Stimulated activated memory B cell treated with anti-CD40 and anti-IgM and Interleukin-4, amounts not matched to agents 10 μg/mL and 1 μg/mL and 100 μg/mL, for 72 hours (primary cell): ENCODE measurements at regions not wholly inside any gene's neighbourhood (a gene's known extent, or its start where the extent isn't known, plus 50 kb on each side); places are given as distances from the start of the nearest gene placed in this dataset.

Experiments
- ATAC-seq: fragments of 150-1000 bp; cut with Tn5 transposase; 2 replicates; pipeline ENCODE4 v1.10.0; 2021
- H3K27ac Mint-ChIP-seq: one replicate; pipeline ENCODE4 v1.8.0; 2022; ENCODE audit warnings: mild to moderate bottlenecking, mixed read lengths
- H3K27me3 Mint-ChIP-seq: one replicate; pipeline ENCODE4 v1.8.0; 2022; ENCODE audit warnings: mixed read lengths
- H3K36me3 Mint-ChIP-seq: one replicate; pipeline ENCODE4 v1.8.0; 2022; ENCODE audit warnings: mixed read lengths
- H3K4me1 Mint-ChIP-seq: one replicate; pipeline ENCODE4 v1.8.0; 2022; ENCODE audit warnings: mixed read lengths
- H3K4me3 Mint-ChIP-seq: one replicate; pipeline ENCODE4 v1.8.0; 2022; ENCODE audit warnings: mild to moderate bottlenecking, moderate library complexity, mixed read lengths
- H3K9me3 Mint-ChIP-seq: one replicate; pipeline ENCODE4 v1.8.0; 2022; ENCODE audit warnings: mixed read lengths

- ATAC-seq = no peak
- H3K4me3 Mint-ChIP-seq = no peak overlapping the region
- H3K36me3 Mint-ChIP-seq = no peaks in the 10 kb centered on the region
- H3K27ac Mint-ChIP-seq = no peak overlapping the region
- peaks cover 7% of the 10 kb centered on the region for H3K27me3 Mint-ChIP-seq
- no peaks in the 10 kb centered on the region for H3K4me1 Mint-ChIP-seq
- no peaks in the 10 kb centered on the region for H3K9me3 Mint-ChIP-seq
Observed at GRCh38 chr18:43866696-43867095, 589.4 kb upstream of the SYT4 start.

DNA sequence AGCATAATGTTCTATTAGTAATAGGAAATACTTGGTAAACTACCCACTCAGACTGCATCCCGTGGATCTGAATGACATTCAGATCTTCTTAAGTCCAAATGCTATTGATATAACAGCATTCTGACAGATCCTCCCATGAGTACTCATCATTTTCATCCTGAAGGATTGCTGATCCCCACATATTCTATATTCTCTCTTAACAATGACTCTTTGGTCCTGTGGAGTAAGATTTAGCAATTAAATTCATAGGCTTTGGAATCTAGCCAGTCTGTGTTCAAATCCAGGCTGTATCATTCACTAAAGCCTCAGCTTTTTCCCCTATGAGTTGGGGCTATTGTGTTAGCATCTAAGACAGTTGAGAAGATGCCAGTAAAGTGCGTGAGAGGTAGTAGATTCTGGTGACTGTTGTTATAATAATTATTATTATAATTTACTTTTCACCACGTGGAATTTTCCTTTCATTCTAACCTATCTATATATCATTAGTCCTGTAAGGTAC, 591.3 kb upstream of the SYT4 start:
- Mint-ChIP-seq H3K27ac (no peak overlapping the region), H3K9me3 (no peaks in the 10 kb centered on the region), H3K4me1 (no peaks in the 10 kb centered on the region), H3K4me3 (no peak overlapping the region), H3K27me3 (peaks cover 6% of the 10 kb centered on the region), H3K36me3 (no peaks in the 10 kb centered on the region)
- no peak for ATAC-seq

GRCh38 chr18:43869451-43870008, 592.2 kb upstream of the SYT4 start:
- no peak for ATAC-seq
- H3K27me3 Mint-ChIP-seq = no peaks in the 10 kb centered on the region
- H3K9me3 Mint-ChIP-seq = no peaks in the 10 kb centered on the region
- no peaks in the 10 kb centered on the region for H3K36me3 Mint-ChIP-seq
- H3K4me3 Mint-ChIP-seq = no peak overlapping the region
- H3K4me1 Mint-ChIP-seq = no peaks in the 10 kb centered on the region
- no peak overlapping the region for H3K27ac Mint-ChIP-seq

- no peaks in the 10 kb centered on the region for H3K27me3 Mint-ChIP-seq
- H3K27ac Mint-ChIP-seq = no peak overlapping the region
- H3K4me3 Mint-ChIP-seq = no peak overlapping the region
- no peak for ATAC-seq
- no peaks in the 10 kb centered on the region for H3K4me1 Mint-ChIP-seq
- H3K36me3 Mint-ChIP-seq = no peaks in the 10 kb centered on the region
- H3K9me3 Mint-ChIP-seq = no peaks in the 10 kb centered on the region
Observed at GRCh38 chr18:43870626-43871025, 593.3 kb upstream of the SYT4 start.

DNA sequence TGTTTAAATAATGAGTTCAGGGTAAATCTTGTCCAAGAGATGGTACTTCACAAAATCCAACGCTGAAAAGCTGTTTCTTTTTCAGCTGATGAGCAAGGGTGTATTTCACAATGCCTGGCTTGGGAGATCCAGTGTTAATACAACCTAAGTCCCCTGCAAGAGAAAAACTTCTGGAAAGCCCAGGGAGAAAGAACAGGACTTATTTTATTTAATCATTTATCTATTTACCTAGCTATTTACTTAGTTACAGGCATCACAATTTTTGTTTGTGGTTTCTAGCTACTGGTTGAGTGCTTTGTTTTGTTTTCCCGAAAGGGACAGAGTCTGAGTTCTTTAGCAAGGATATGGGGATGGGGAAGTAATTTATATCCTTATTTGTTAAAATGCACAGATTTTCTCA, 598.2 kb upstream of the SYT4 start:
- Mint-ChIP-seq H3K4me1 (no peaks in the 10 kb centered on the region), H3K4me3 (no peak overlapping the region), H3K36me3 (no peaks in the 10 kb centered on the region), H3K27ac (no peak overlapping the region), H3K27me3 (no peaks in the 10 kb centered on the region), H3K9me3 (no peaks in the 10 kb centered on the region)
- ATAC-seq = no peak

- Mint-ChIP-seq H3K27ac (no peak overlapping the region), H3K27me3 (no peaks in the 10 kb centered on the region), H3K36me3 (no peaks in the 10 kb centered on the region), H3K9me3 (no peaks in the 10 kb centered on the region), H3K4me1 (no peaks in the 10 kb centered on the region), H3K4me3 (no peak overlapping the region)
- no peak for ATAC-seq
Observed at GRCh38 chr18:43876286-43876685, 599.0 kb upstream of the SYT4 start.

- Mint-ChIP-seq H3K4me3 (no peak overlapping the region), H3K4me1 (no peaks in the 10 kb centered on the region), H3K36me3 (no peaks in the 10 kb centered on the region), H3K9me3 (no peaks in the 10 kb centered on the region), H3K27me3 (no peaks in the 10 kb centered on the region), H3K27ac (no peak overlapping the region)
- no peak for ATAC-seq
Observed at GRCh38 chr18:43876748-43877147, 599.5 kb upstream of the SYT4 start.

- Mint-ChIP-seq H3K4me3 (no peak overlapping the region), H3K9me3 (no peaks in the 10 kb centered on the region), H3K4me1 (no peaks in the 10 kb centered on the region), H3K27ac (no peak overlapping the region), H3K27me3 (no peaks in the 10 kb centered on the region), H3K36me3 (no peaks in the 10 kb centered on the region)
- no peak for ATAC-seq
Observed at GRCh38 chr18:43877616-43878321, 600.5 kb upstream of the SYT4 start.

DNA sequence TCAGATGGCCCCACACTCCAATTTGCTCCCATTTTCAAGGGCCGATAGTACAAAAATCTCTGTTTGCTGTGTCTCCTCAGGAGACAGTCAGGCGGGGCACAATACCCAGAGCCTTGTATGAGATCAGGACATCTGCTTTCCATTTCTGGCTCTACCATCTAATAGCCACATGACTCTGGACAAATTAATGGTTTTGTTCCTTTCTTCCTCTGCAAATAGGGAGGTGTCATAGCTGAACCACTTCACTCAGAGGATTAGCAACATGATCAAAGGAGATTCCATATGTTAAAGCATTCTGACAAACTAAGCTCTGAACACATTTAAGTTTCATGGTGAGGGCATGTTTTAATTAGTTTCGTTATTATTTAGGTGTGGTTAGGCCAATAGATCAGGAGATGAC, 602.1 kb upstream of the SYT4 start:
- H3K27me3 Mint-ChIP-seq = no peaks in the 10 kb centered on the region
- no peak overlapping the region for H3K4me3 Mint-ChIP-seq
- no peaks in the 10 kb centered on the region for H3K36me3 Mint-ChIP-seq
- H3K4me1 Mint-ChIP-seq = no peaks in the 10 kb centered on the region
- no peaks in the 10 kb centered on the region for H3K9me3 Mint-ChIP-seq
- H3K27ac Mint-ChIP-seq = no peak overlapping the region
- no peak for ATAC-seq

GRCh38 chr18:43882358-43883055, 605.2 kb upstream of the SYT4 start:
- Mint-ChIP-seq H3K9me3 (no peaks in the 10 kb centered on the region), H3K4me1 (no peaks in the 10 kb centered on the region), H3K27ac (no peak overlapping the region), H3K36me3 (no peaks in the 10 kb centered on the region), H3K4me3 (no peak overlapping the region), H3K27me3 (no peaks in the 10 kb centered on the region)
- peak; percentile 26 for ATAC-seq

DNA sequence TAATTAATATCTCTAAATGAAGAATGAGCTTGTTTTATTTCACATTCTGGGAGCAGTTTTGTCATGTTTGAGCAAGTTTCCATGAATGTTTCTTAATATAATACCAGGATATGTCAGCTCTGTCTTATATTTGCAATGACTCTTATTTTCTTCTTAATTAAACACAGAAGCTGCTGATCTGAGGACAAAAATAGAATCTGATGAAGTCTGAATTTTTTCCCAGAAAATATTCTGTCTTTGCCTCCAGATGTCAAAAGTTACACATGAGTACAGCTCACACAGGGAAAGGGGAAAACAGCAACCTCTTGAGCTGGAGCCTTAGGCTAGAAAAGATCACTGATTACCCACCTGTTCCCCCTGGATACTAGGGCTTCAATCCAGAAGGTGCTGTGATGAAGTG, 606.6 kb upstream of the SYT4 start:
- Mint-ChIP-seq H3K9me3 (no peaks in the 10 kb centered on the region), H3K4me3 (no peak overlapping the region), H3K27ac (no peak overlapping the region), H3K27me3 (no peaks in the 10 kb centered on the region), H3K36me3 (no peaks in the 10 kb centered on the region), H3K4me1 (no peaks in the 10 kb centered on the region)
- no peak for ATAC-seq

GRCh38 chr18:43886341-43886740, 609.1 kb upstream of the SYT4 start:
- H3K4me3 Mint-ChIP-seq = no peak overlapping the region
- no peaks in the 10 kb centered on the region for H3K27me3 Mint-ChIP-seq
- no peaks in the 10 kb centered on the region for H3K36me3 Mint-ChIP-seq
- ATAC-seq = no peak
- H3K27ac Mint-ChIP-seq = no peak overlapping the region
- no peaks in the 10 kb centered on the region for H3K4me1 Mint-ChIP-seq
- peaks cover 4% of the 10 kb centered on the region for H3K9me3 Mint-ChIP-seq

DNA sequence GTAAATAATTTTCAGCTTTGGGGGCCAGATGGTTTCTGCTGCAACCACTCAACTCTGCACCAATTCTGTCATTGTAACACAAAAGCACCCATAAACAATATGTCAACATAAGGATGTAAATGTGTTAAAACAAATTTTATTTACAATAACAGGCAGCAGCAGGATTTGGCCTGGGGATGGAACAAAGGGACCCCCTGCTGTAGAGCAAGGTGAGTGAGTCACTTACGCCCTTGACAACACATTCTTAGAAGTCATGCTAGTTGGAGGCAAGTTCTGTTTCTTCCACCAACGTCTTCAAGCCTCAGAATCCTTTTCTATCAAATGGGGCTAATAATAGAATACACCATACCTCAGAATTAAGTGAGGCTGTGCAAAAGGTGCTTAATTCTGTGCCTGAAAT, 610.2 kb upstream of the SYT4 start:
- Mint-ChIP-seq H3K9me3 (peaks cover 4% of the 10 kb centered on the region), H3K36me3 (no peaks in the 10 kb centered on the region), H3K27me3 (no peaks in the 10 kb centered on the region), H3K27ac (no peak overlapping the region), H3K4me1 (no peaks in the 10 kb centered on the region), H3K4me3 (no peak overlapping the region)
- ATAC-seq = no peak

DNA sequence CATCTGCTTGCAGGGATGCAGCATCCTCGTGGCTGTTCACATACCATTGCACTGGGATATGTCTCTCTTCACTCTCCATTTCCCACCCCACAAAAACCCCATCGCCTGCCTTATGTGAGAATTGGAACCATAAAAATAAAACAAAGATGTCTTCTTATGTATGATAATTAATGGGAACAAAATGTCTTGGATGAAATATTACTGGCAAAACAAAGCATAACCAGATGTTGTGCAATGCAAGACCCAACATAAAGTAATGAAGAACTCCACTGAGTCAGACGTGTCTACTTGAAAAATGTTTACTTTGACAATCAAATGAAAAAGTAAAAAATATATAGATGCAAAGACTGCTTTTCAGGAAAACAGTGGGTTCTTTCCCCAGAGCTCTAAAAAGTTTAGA, 611.3 kb upstream of the SYT4 start:
- Mint-ChIP-seq H3K27ac (no peak overlapping the region), H3K27me3 (no peaks in the 10 kb centered on the region), H3K9me3 (peaks cover 4% of the 10 kb centered on the region), H3K4me1 (no peaks in the 10 kb centered on the region), H3K36me3 (no peaks in the 10 kb centered on the region), H3K4me3 (no peak overlapping the region)
- no peak for ATAC-seq

GRCh38 chr18:43893001-43893637, 615.8 kb upstream of the SYT4 start:
- H3K4me3 Mint-ChIP-seq = no peak overlapping the region
- peaks cover 8% of the 10 kb centered on the region for H3K27me3 Mint-ChIP-seq
- H3K4me1 Mint-ChIP-seq = no peaks in the 10 kb centered on the region
- H3K9me3 Mint-ChIP-seq = peaks cover 10% of the 10 kb centered on the region
- H3K36me3 Mint-ChIP-seq = no peaks in the 10 kb centered on the region
- no peak for ATAC-seq
- no peak overlapping the region for H3K27ac Mint-ChIP-seq
